IMR-90 (cell line): ENCODE measurements at regions not wholly inside any gene's neighbourhood (a gene's known extent, or its start where the extent isn't known, plus 50 kb on each side); places are given as distances from the start of the nearest gene placed in this dataset.
A peak's percentile ranks its signal among the peaks of the same experiment; 100 is the strongest.

Source experiments
- ATAC-seq: fragments of 200-7000 bp; cut with Tn5 transposase; 2 replicates; pipeline ENCODE4 v1.9.1; 2020; ENCODE audit warnings: low read depth, mild to moderate bottlenecking, moderate library complexity
- BruUV-seq: library from RNA; stranded (reverse); fragments of 400-500 nt; replicated peaks from 2 replicates; lab custom pipeline; 2021; lab: Mats Ljungman, UMichigan
- CTCF ChIA-PET: fragments of 300-600 bp; formaldehyde crosslinking; extraction: SDS; loops from one replicate; lab custom pipeline; 2021; ENCODE audit warnings: antibody characterized with exemption; lab: Yijun Ruan, JAX
- POLR2A ChIA-PET: fragments of 300-600 bp; sonication (Branson Sonifier 250); formaldehyde crosslinking; loops from one replicate; lab custom pipeline; 2022; ENCODE audit warnings: antibody characterized with exemption; ENCODE audit not compliant: unreplicated experiment; lab: Charles Lee
- DNase-seq: peaks from one replicate; pipeline ENCODE4 v3.0.0; 2013
- H2AFZ ChIP-seq: replicated peaks from 2 replicates; pipeline ENCODE3; 2013; ENCODE audit warnings: low read length, mild to moderate bottlenecking; ENCODE audit not compliant: poor library complexity
- H2AK5ac ChIP-seq: 2 replicates; pipeline ENCODE4 v1.6.1; 2013; ENCODE audit warnings: low read depth, low read length, inconsistent platforms
- H2AK9ac ChIP-seq: replicated peaks from 2 replicates; pipeline ENCODE3; 2013; ENCODE audit warnings: mild to moderate bottlenecking, low read depth, low read length, moderate library complexity; ENCODE audit not compliant: poor library complexity
- H2BK120ac ChIP-seq: 2 replicates; pipeline ENCODE4 v1.6.1; 2013; ENCODE audit warnings: low read depth, low read length, inconsistent platforms
- H2BK15ac ChIP-seq: 3 replicates; pipeline ENCODE4 v1.6.1; 2013; ENCODE audit warnings: low read depth, low read length, inconsistent platforms
- H2BK20ac ChIP-seq: 2 replicates; pipeline ENCODE4 v1.6.1; 2013; ENCODE audit warnings: low read depth, mild to moderate bottlenecking, inconsistent platforms, low read length, moderate library complexity
- H2BK5ac ChIP-seq: 2 replicates; pipeline ENCODE4 v1.6.1; 2013; ENCODE audit warnings: mild to moderate bottlenecking, low read depth, low read length, inconsistent platforms; ENCODE audit not compliant: poor library complexity, severe bottlenecking
- H3K14ac ChIP-seq: replicated peaks from 2 replicates; pipeline ENCODE4 v1.6.1; 2013; ENCODE audit warnings: low read depth, low read length, inconsistent platforms
- H3K18ac ChIP-seq: 2 replicates; pipeline ENCODE4 v1.6.1; 2013; ENCODE audit warnings: low read depth, low read length, control low read depth
- H3K23ac ChIP-seq: 2 replicates; pipeline ENCODE4 v1.6.1; 2013; ENCODE audit warnings: low read depth, low read length, inconsistent platforms
- H3K27ac ChIP-seq: 2 replicates; pipeline ENCODE4 v1.5.1; 2013; ENCODE audit warnings: mild to moderate bottlenecking, control low read depth, low read length; ENCODE audit not compliant: insufficient read depth
- H3K27me3 ChIP-seq: 2 replicates; pipeline ENCODE4 v1.6.1; 2013; ENCODE audit warnings: low read length; ENCODE audit not compliant: control insufficient read depth, insufficient read depth
- H3K36me3 ChIP-seq: 2 replicates; pipeline ENCODE4 v1.6.1; 2013; ENCODE audit warnings: low read length, mixed read lengths; ENCODE audit not compliant: control insufficient read depth, insufficient read depth
- H3K4ac ChIP-seq: 2 replicates; pipeline ENCODE4 v1.6.1; 2013; ENCODE audit warnings: low read depth, low read length, inconsistent platforms
- H3K4me1 ChIP-seq: 2 replicates; pipeline ENCODE4 v1.6.1; 2013; ENCODE audit warnings: low read length, mixed read lengths; ENCODE audit not compliant: control insufficient read depth, insufficient read depth
- H3K4me2 ChIP-seq: 2 replicates; pipeline ENCODE4 v1.6.1; 2013; ENCODE audit warnings: low read depth, mild to moderate bottlenecking, control low read depth, low read length, moderate library complexity
- H3K4me3 ChIP-seq: 2 replicates; pipeline ENCODE4 v1.5.1; 2013; ENCODE audit warnings: low read depth, mild to moderate bottlenecking, control low read depth, low read length, moderate library complexity; ENCODE audit not compliant: insufficient read depth
- H3K56ac ChIP-seq: 2 replicates; pipeline ENCODE4 v1.6.1; 2013; ENCODE audit warnings: low read length, inconsistent platforms; ENCODE audit not compliant: insufficient read depth; ENCODE audit errors: extremely low read depth
- H3K79me1 ChIP-seq, 2 experiments: 2 replicates each; pipeline ENCODE4 v1.6.1; 2013; ENCODE audit warnings: low read length in 2 of 2, inconsistent platforms in 1 of 2, low read depth in 1 of 2
- H3K9ac ChIP-seq: 2 replicates; pipeline ENCODE4 v1.6.1; 2013; ENCODE audit warnings: low read depth, low read length, control low read depth
- H3K9me1 ChIP-seq: 2 replicates; pipeline ENCODE4 v1.6.1; 2013; ENCODE audit warnings: low read length, inconsistent platforms; ENCODE audit not compliant: insufficient read depth
- H3K9me3 ChIP-seq: 2 replicates; pipeline ENCODE4 v1.6.1; 2013; ENCODE audit warnings: low read length; ENCODE audit not compliant: control insufficient read depth, insufficient read depth
- H4K20me1 ChIP-seq: 2 replicates; pipeline ENCODE4 v1.6.1; 2013; ENCODE audit warnings: low read length, inconsistent platforms; ENCODE audit not compliant: insufficient read depth
- H4K5ac ChIP-seq: 2 replicates; pipeline ENCODE4 v1.6.1; 2013; ENCODE audit warnings: mild to moderate bottlenecking, low read depth, low read length, control low read depth
- H4K8ac ChIP-seq, 2 experiments: 2 replicates each; pipeline ENCODE4 v1.6.1; 2013; ENCODE audit warnings: low read depth in 2 of 2, low read length in 2 of 2, control low read depth in 1 of 2, inconsistent platforms in 1 of 2
- H4K91ac ChIP-seq: 2 replicates; pipeline ENCODE4 v1.6.1; 2013; ENCODE audit warnings: low read depth, low read length, inconsistent platforms; ENCODE audit not compliant: insufficient read depth
- CEBPB ChIP-seq: IDR thresholded peaks from 2 replicates; pipeline ENCODE4 v1.6.1; 2012; ENCODE audit warnings: low read depth, low read length, improper control_type of control experiment
- FOS ChIP-seq: fragments of 150-350 bp; IDR thresholded peaks from 2 replicates; pipeline ENCODE4 v1.6.1; 2016; ENCODE audit warnings: low read depth, low read length
- WGBS, 2 experiments: methylation state at CpG; one replicate each; pipeline versions ENCODE4 v1.1.5 to v1.1.7; 2013; ENCODE audit warnings: missing lambda C conversion rate in 2 of 2; ENCODE audit not compliant: insufficient read length in 1 of 2; ENCODE audit errors: extremely low coverage in 2 of 2; 5-methylcytosine and 5-hydroxymethylcytosine counted together
- dilution Hi-C: fragments of 300-500 bp; cut with HindIII; formaldehyde crosslinking; loops from one replicate; pipeline ENCODE4 v1.14.3; 2018; ENCODE audit warnings: low sequenced_read_pairs; ENCODE audit not compliant: unreplicated experiment
- in situ Hi-C: fragments of 300-500 bp; cut with MboI; formaldehyde crosslinking; loops from 3 replicates; pipeline ENCODE4 v1.14.3; 2019; ENCODE audit warnings: low sequenced_read_pairs, inconsistent platforms, mixed read lengths
- intact Hi-C: fragments of 100-400 bp; cut with micrococcal nuclease; formaldehyde crosslinking; loops from 2 replicates; pipeline ENCODE4 v1.10.0; 2022

DNA sequence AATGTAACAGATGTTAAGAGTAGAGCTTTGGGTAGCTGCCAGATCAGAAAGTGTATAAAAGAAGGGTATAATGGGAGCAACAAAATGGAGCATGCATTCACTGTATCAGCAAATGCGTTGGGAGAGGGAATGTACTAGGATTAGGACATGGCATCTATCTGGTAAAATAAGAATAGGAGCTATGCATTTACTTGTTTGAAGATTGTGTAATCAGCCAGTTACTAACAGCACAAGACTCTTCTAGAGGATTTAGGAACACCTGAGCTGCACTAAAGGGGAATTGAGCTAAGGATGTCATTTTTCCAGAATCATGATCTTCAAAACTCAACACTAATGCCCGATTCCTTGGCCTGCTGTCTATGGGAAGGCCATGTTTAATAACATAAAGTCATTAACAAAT is 394.2 kb upstream of the TNP1 start:
- POLR2A ChIA-PET: no interaction called here
- no peak for ATAC-seq
- Histone ChIP-seq H3K14ac (no peak overlapping the region), H4K8ac (0 out of 4 replicates have a peak overlapping the region, but pooled peaks of 1 of the 2 experiments have one; percentile 2), H3K4me3 (no peak overlapping the region), H3K27me3 (no peaks in the 10 kb centered on the region), H3K18ac (no peak overlapping the region), H2AFZ (no peak overlapping the region), H3K4me1 (peaks cover 23% of the 10 kb centered on the region), H2BK5ac (no peak overlapping the region), H2AK5ac (no peak overlapping the region), H3K56ac (no peak overlapping the region), H3K4ac (no peak overlapping the region), H3K79me1 (no peaks in the 10 kb centered on the region), H3K4me2 (no peak overlapping the region), H2BK20ac (no peak overlapping the region), H3K9ac (no peak overlapping the region), H3K36me3 (no peaks in the 10 kb centered on the region), H2AK9ac (no peak overlapping the region), H4K5ac (no peak overlapping the region), H3K9me3 (no peaks in the 10 kb centered on the region), H4K20me1 (no peaks in the 10 kb centered on the region), H3K9me1 (peaks cover 4% of the 10 kb centered on the region; the same call in 1 of the 2 replicates), H3K23ac (no peak overlapping the region), H3K27ac (no peak overlapping the region), H4K91ac (no peak overlapping the region), H2BK15ac (no peak overlapping the region), H2BK120ac (no peak overlapping the region)
- WGBS, 2 experiments: no CpG with 5 or more reads among the region's 2 CpGs
- CTCF ChIA-PET: interaction anchor here (0.5 to 0.7 kb wide), 2 partner anchors 15 to 23 kb away, joined by 3 to 5 read pairs; no protein-coding TSS in a partner anchor
- in situ Hi-C loops (no loop called here), intact Hi-C loops (no loop called here), dilution Hi-C loops (no loop called here)
- DNase-seq: no peak
- no peak for TF ChIP-seq FOS
- 0 out of 2 replicates have a peak, but pooled peaks have one; percentile 20 for TF ChIP-seq CEBPB
- no TSS peak for BruUV-seq
